K562 (cell line): ENCODE measurements at regions not wholly inside any gene's neighbourhood (a gene's known extent, or its start where the extent isn't known, plus 50 kb on each side); places are given as distances from the start of the nearest gene placed in this dataset.

ENCODE experiments used
- ATAC-seq: fragments of 200-7000 bp; cut with Tn5 transposase; 3 replicates; pipeline ENCODE4 v1.9.1; 2020; ENCODE audit warnings: moderate library complexity
- BruUV-seq: library from RNA; stranded (reverse); fragments of 400-500 nt; replicated peaks from 2 replicates; lab custom pipeline; 2021; lab: Mats Ljungman, UMichigan
- CTCF ChIA-PET: fragments of 300-600 bp; formaldehyde crosslinking; extraction: SDS; loops from one replicate; lab custom pipeline; 2021; ENCODE audit warnings: low intra/inter-chr PET ratio; lab: Yijun Ruan, JAX
- POLR2A ChIA-PET: fragments of 300-600, 350-650 bp; sonication (Branson Sonifier 250); formaldehyde crosslinking; extraction: SDS; loops from one replicate; lab custom pipeline; 2021; ENCODE audit warnings: antibody characterized with exemption, inconsistent platforms; lab: Yijun Ruan, JAX
- DNase-seq, 4 experiments: peaks; one replicate each; pipeline versions ENCODE4 v3.0.0 to v3.0.0-alpha.2; 2011 to 2018; ENCODE audit warnings: low spot score in 3 of 4, mixed read lengths in 3 of 4; ENCODE audit errors: extremely low read depth in 1 of 4
- FAIRE-seq: peaks from 2 replicates; lab custom pipeline; 2011; peaks lifted over from hg19 to GRCh38; lab: Jason Lieb, UNC
- H2AFZ ChIP-seq: 2 replicates; pipeline ENCODE4 v1.6.0; 2011; ENCODE audit warnings: low read depth, low read length, control low read depth, inconsistent platforms
- H3K27ac ChIP-seq: fragments of 200-600 bp; 3 replicates; pipeline ENCODE4 v1.8.0; 2011; ENCODE audit warnings: low read depth, mild to moderate bottlenecking, control low read depth, inconsistent platforms, low read length, moderate library complexity, mixed read lengths; ENCODE audit errors: extremely low read depth
- H3K27me3 ChIP-seq, 2 experiments: fragments of 300-600 bp in 1 of 2; 2 replicates in 1 of 2; 3 replicates in 1 of 2; pipeline versions ENCODE4 v1.6.0 to v1.8.0; 2011; ENCODE audit warnings: inconsistent platforms in 2 of 2, low read length in 2 of 2, mild to moderate bottlenecking in 1 of 2, mixed read lengths in 1 of 2, moderate library complexity in 1 of 2; ENCODE audit not compliant: control insufficient read depth in 2 of 2, insufficient read depth in 2 of 2
- H3K36me3 ChIP-seq: fragments of 300-600 bp; 3 replicates; pipeline ENCODE4 v1.8.0; 2011; ENCODE audit warnings: mild to moderate bottlenecking, low read length, inconsistent platforms; ENCODE audit not compliant: control insufficient read depth, insufficient read depth
- H3K4me1 ChIP-seq, 2 experiments: fragments of 200-600 bp in 1 of 2; replicated peaks in 1 of 2; 2 replicates in 1 of 2; 3 replicates in 1 of 2; pipeline versions ENCODE4 v1.5.1 to v1.8.0; 2011; ENCODE audit warnings: inconsistent platforms in 2 of 2, low read length in 2 of 2, mild to moderate bottlenecking in 1 of 2, mixed read lengths in 1 of 2, moderate library complexity in 1 of 2; ENCODE audit not compliant: control insufficient read depth in 2 of 2, insufficient read depth in 2 of 2
- H3K4me2 ChIP-seq: 2 replicates; pipeline ENCODE4 v1.6.1; 2011; ENCODE audit warnings: low read length, control low read depth, inconsistent platforms, mixed read lengths; ENCODE audit not compliant: insufficient read depth
- H3K4me3 ChIP-seq: fragments of 200-600 bp; sonication (generic), shearing (Covaris generic); 2 replicates; pipeline ENCODE4 v1.5.1; 2016; ENCODE audit warnings: control low read depth, inconsistent platforms
- H3K79me2 ChIP-seq: fragments of 200-600 bp; 3 replicates; pipeline ENCODE4 v1.8.0; 2011; ENCODE audit warnings: low read length, inconsistent platforms; ENCODE audit not compliant: control insufficient read depth, insufficient read depth
- H3K9ac ChIP-seq, 2 experiments: 2 replicates each; pipeline versions ENCODE4 v1.6.0 to v1.6.1; 2011; ENCODE audit warnings: low read depth in 2 of 2, low read length in 2 of 2, control low read depth in 1 of 2, inconsistent platforms in 1 of 2, mild to moderate bottlenecking in 1 of 2, mixed read lengths in 1 of 2; ENCODE audit not compliant: insufficient read depth in 1 of 2
- H3K9me1 ChIP-seq: one replicate; pipeline ENCODE4 v1.6.0; 2011; ENCODE audit warnings: inconsistent platforms, mild to moderate bottlenecking, low read length, moderate library complexity; ENCODE audit not compliant: control insufficient read depth, insufficient read depth
- H3K9me3 ChIP-seq: replicated peaks from 2 replicates; pipeline ENCODE4 v1.5.1; 2011; ENCODE audit warnings: low read depth, low read length, inconsistent platforms; ENCODE audit not compliant: control insufficient read depth, insufficient read depth
- H4K20me1 ChIP-seq: replicated peaks from 2 replicates; pipeline ENCODE4 v1.6.1; 2011; ENCODE audit warnings: low read length, inconsistent platforms, mixed read lengths; ENCODE audit not compliant: control insufficient read depth, insufficient read depth
- BRD4 ChIP-seq: fragments of 200-600 bp; sonication (generic); IDR thresholded peaks from 2 replicates; pipeline ENCODE4 v1.6.1; 2017; ENCODE audit warnings: inconsistent platforms
- CREB1 ChIP-seq, 2 experiments: sonication (generic) in 1 of 2; formaldehyde crosslinking in 1 of 2; IDR thresholded peaks; 2 replicates each; pipeline versions ENCODE4 v1.6.1 to v1.8.0; 2012 to 2022; ENCODE audit warnings: inconsistent platforms in 1 of 2, mild to moderate bottlenecking in 1 of 2, missing genetic modification reagents in 1 of 2, moderate library complexity in 1 of 2
- E2F8 ChIP-seq: fragments of 450-650 bp; IDR thresholded peaks from 2 replicates; pipeline ENCODE4 v1.7.1; 2018; ENCODE audit warnings: mild to moderate bottlenecking, low read depth; ENCODE audit not compliant: partially characterized antibody
- GATAD2A ChIP-seq: fragments of 450-650 bp; IDR thresholded peaks from 2 replicates; pipeline ENCODE4 v1.6.1; 2017
- GTF2F1 ChIP-seq: IDR thresholded peaks from 2 replicates; pipeline ENCODE4 v1.6.1; 2011; ENCODE audit warnings: low read depth, low read length, improper control_type of control experiment
- KLF16 ChIP-seq: IDR thresholded peaks from 2 replicates; pipeline ENCODE4 v1.6.1; 2016; ENCODE audit warnings: antibody characterized with exemption
- L3MBTL2 ChIP-seq: fragments of 450-650 bp; IDR thresholded peaks from 2 replicates; pipeline ENCODE4 v1.6.1; 2016; ENCODE audit warnings: mild to moderate bottlenecking, moderate library complexity
- MNT ChIP-seq, 2 experiments: fragments of 450-650 bp; conservative IDR thresholded peaks; 2 replicates each; pipeline ENCODE4 v1.6.1; 2017; ENCODE audit warnings: mild to moderate bottlenecking in 2 of 2, moderate library complexity in 2 of 2
- RBFOX2 ChIP-seq: fragments of 200-400 bp; formaldehyde crosslinking; IDR thresholded peaks from 2 replicates; pipeline ENCODE4 v1.6.1; 2017; ENCODE audit warnings: low read depth, mild to moderate bottlenecking, low read length, moderate library complexity
- RBM15 ChIP-seq: fragments of 200-400 bp; formaldehyde crosslinking; IDR thresholded peaks from 2 replicates; pipeline ENCODE4 v1.6.1; 2018; ENCODE audit warnings: mild to moderate bottlenecking, low read length, moderate library complexity; ENCODE audit not compliant: insufficient read depth
- SAP30 ChIP-seq: fragments of 200-600 bp; sonication (generic); IDR thresholded peaks from 2 replicates; pipeline ENCODE4 v1.6.1; 2012; ENCODE audit warnings: borderline replicate concordance, low read depth, mild to moderate bottlenecking, moderate library complexity, low read length, control low read depth, inconsistent platforms; ENCODE audit not compliant: insufficient read depth, poor library complexity, severe bottlenecking
- SMC3 ChIP-seq: conservative IDR thresholded peaks from 2 replicates; pipeline ENCODE4 v1.6.1; 2011; ENCODE audit warnings: low read depth, low read length, improper control_type of control experiment; ENCODE audit not compliant: insufficient read depth
- SNAPC5 ChIP-seq: fragments of 250-450 bp; sonication (Bioruptor Pico); IDR thresholded peaks from 2 replicates; pipeline ENCODE4 v1.8.0; 2021; ENCODE audit warnings: moderate library complexity, mild to moderate bottlenecking, inconsistent platforms
- SRSF7 ChIP-seq: fragments of 200-400 bp; formaldehyde crosslinking; optimal IDR thresholded peaks from 2 replicates; pipeline ENCODE3; 2017; ENCODE audit warnings: mild to moderate bottlenecking, low read depth, low read length
- YBX1 ChIP-seq: fragments of 450-650 bp; IDR thresholded peaks from 2 replicates; pipeline ENCODE4 v1.7.1; 2016; ENCODE audit warnings: mild to moderate bottlenecking
- ZNF274 ChIP-seq: IDR thresholded peaks from 2 replicates; pipeline ENCODE4 v1.6.1; 2011; ENCODE audit warnings: low read depth, mild to moderate bottlenecking, low read length, moderate library complexity, borderline replicate concordance
- ZNF316 ChIP-seq: fragments of 450-650 bp; IDR thresholded peaks from 2 replicates; pipeline ENCODE4 v1.6.1; 2016
- ZNF436 ChIP-seq: fragments of 250-450, 450-650 bp; sonication (Bioruptor Pico); formaldehyde crosslinking; IDR thresholded peaks from 2 replicates; pipeline ENCODE4 v1.7.0; 2020; ENCODE audit warnings: mild to moderate bottlenecking
- ZNF696 ChIP-seq: fragments of 250-450 bp; sonication (Bioruptor Pico); conservative IDR thresholded peaks from 2 replicates; pipeline ENCODE4 v1.4.0; 2020; ENCODE audit warnings: mild to moderate bottlenecking, moderate library complexity
- WGBS: fragments of 100-300 bp; shearing (Covaris generic); methylation state at CpG from one replicate; pipeline ENCODE4 v1.1.6; 2016; ENCODE audit warnings: low coverage, mixed read lengths; ENCODE audit not compliant: insufficient coverage; ENCODE audit errors: missing lambda C conversion rate; 5-methylcytosine and 5-hydroxymethylcytosine counted together
- in situ Hi-C: fragments of 300-500 bp; cut with MboI; formaldehyde crosslinking; loops from 4 replicates; pipeline ENCODE4 v1.15.0; 2018; ENCODE audit warnings: inconsistent platforms, mixed read lengths
- intact Hi-C: fragments of 100-400 bp; cut with micrococcal nuclease; formaldehyde crosslinking; loops from 2 replicates; pipeline ENCODE4 v1.14.2; 2022

- TF ChIP-seq SMC3 (no peak), L3MBTL2 (no peak), SAP30 (no peak), MNT (conservative IDR thresholded peaks at IDR 0.05) (no peak), ZNF316 (no peak), GTF2F1 (no peak)
Measured at GRCh38 chr1:198970916-198971315, 332.1 kb downstream of the PTPRC start (continued).

- Histone ChIP-seq H3K9ac (no peak overlapping the region), H3K9me1 (no peaks in the 10 kb centered on the region), H2AFZ (no peak overlapping the region), H3K4me3 (no peak overlapping the region), H3K27ac (no peak overlapping the region), H3K27me3 (no peaks in the 10 kb centered on the region), H3K79me2 (no peaks in the 10 kb centered on the region), H3K4me2 (no peak overlapping the region), H3K36me3 (no peaks in the 10 kb centered on the region), H3K4me1 (no peaks in the 10 kb centered on the region), H3K9me3 (no peaks in the 10 kb centered on the region), H4K20me1 (no peaks in the 10 kb centered on the region)
- no peak for TF ChIP-seq RBFOX2
- no peak for TF ChIP-seq BRD4
- no peak for TF ChIP-seq ZNF274
- no peak for TF ChIP-seq RBM15
- no peak for TF ChIP-seq SNAPC5 (CRISPR knock-in tag)
- no peak for TF ChIP-seq E2F8
- no peak for TF ChIP-seq KLF16
- TF ChIP-seq YBX1, result no peak
- no peak for TF ChIP-seq SRSF7
- TF ChIP-seq ZNF696 (CRISPR knock-in tag), result no peak
- TF ChIP-seq ZNF436, result no peak
- TF ChIP-seq CREB1 (IDR thresholded peaks at IDR 0.05), result no peak
- TF ChIP-seq CREB1 (CRISPR knock-in tag; IDR thresholded peaks at IDR 0.05), result no peak
- TF ChIP-seq GATAD2A, result no peak
- DNase-seq, result no peak
- POLR2A ChIA-PET, result interaction anchor here (0.6 kb wide), 1 partner anchor 609 kb away, joined by 3 read pairs; no protein-coding TSS in a partner anchor
- ATAC-seq, result no peak
- no TSS peak for BruUV-seq
- WGBS, result 0% methylated on average over 1 of the region's 1 CpG
- intact Hi-C loops, result no loop called here
- in situ Hi-C loops, result no loop called here
- FAIRE-seq, result no peak
- CTCF ChIA-PET, result no interaction called here
Measured at GRCh38 chr1:198977909-198978308, 339.1 kb downstream of the PTPRC start.
